ENCODE measurements at regions not wholly inside any gene's neighbourhood (a gene's known extent, or its start where the extent isn't known, plus 50 kb on each side); places are given as distances from the start of the nearest gene placed in this dataset.

DNA sequence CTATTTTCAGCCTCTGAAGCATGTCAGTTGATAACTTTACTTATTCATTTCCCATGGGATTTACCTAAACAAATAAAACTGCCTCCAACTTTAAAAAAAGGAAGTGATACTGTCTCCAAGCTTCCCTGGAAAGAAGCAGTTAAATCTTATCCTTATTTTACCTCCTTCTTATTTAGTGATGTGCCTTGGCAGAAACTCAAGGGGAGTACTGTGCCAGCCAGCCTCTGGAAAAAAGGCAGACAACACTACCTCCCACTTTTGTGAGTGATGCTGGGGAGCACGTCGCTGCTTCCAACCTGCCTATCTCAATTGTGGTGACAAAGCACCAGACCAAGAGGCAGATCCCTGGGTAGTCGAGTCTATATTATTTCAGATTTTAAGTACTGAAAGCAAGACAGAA is 765.6 kb downstream of the DIAPH3 start:
- H3K27ac Mint-ChIP-seq (ENCODE audit: unreplicated experiment) = no peak overlapping the region
- Histone ChIP-seq H3K4me3 (ENCODE audit: insufficient read depth, low read depth, low read length) (no peak overlapping the region), H3K79me2 (ENCODE audit: insufficient read depth, low read length) (no peaks in the 10 kb centered on the region), H3K9me3 (ENCODE audit: insufficient read depth, low read depth, low read length) (no peaks in the 10 kb centered on the region), H3K4me2 (ENCODE audit: low read length) (no peak overlapping the region), H4K20me1 (ENCODE audit: insufficient read depth, low read length) (no peaks in the 10 kb centered on the region), H2AFZ (ENCODE audit: low read depth, low read length) (no peak overlapping the region), H3K27me3 (ENCODE audit: insufficient read depth, low read length) (no peaks in the 10 kb centered on the region), H3K27ac (ENCODE audit: low read depth, low read length) (no peak overlapping the region), H3K9ac (ENCODE audit: low read length) (no peak overlapping the region), H3K4me1 (ENCODE audit: insufficient read depth, low read length) (no peaks in the 10 kb centered on the region), H3K36me3 (ENCODE audit: insufficient read depth, low read length) (no peaks in the 10 kb centered on the region)
- TF ChIP-seq, protein P1, sequence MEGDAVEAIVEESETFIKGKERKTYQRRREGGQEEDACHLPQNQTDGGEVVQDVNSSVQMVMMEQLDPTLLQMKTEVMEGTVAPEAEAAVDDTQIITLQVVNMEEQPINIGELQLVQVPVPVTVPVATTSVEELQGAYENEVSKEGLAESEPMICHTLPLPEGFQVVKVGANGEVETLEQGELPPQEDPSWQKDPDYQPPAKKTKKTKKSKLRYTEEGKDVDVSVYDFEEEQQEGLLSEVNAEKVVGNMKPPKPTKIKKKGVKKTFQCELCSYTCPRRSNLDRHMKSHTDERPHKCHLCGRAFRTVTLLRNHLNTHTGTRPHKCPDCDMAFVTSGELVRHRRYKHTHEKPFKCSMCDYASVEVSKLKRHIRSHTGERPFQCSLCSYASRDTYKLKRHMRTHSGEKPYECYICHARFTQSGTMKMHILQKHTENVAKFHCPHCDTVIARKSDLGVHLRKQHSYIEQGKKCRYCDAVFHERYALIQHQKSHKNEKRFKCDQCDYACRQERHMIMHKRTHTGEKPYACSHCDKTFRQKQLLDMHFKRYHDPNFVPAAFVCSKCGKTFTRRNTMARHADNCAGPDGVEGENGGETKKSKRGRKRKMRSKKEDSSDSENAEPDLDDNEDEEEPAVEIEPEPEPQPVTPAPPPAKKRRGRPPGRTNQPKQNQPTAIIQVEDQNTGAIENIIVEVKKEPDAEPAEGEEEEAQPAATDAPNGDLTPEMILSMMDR (IDR thresholded peaks at IDR 0.05; ENCODE audit: insufficient read depth, low read depth, low read length) = no peak
- no peak for TF ChIP-seq EZH2 (IDR thresholded peaks at IDR 0.05; ENCODE audit: insufficient read depth, low read length)
- no peak for FAIRE-seq
- no peaks in the 10 kb centered on the region for H3K9me3 Mint-ChIP-seq (ENCODE audit: unreplicated experiment)
- no peak overlapping the region for H3K4me3 Mint-ChIP-seq (ENCODE audit: unreplicated experiment)
- no peaks in the 10 kb centered on the region for H3K27me3 Mint-ChIP-seq (ENCODE audit: low read depth, unreplicated experiment)
- H3K36me3 Mint-ChIP-seq (ENCODE audit: low read depth, unreplicated experiment) = no peaks in the 10 kb centered on the region
- no peak for DNase-seq (ENCODE audit: low read depth)
- H3K4me1 Mint-ChIP-seq (ENCODE audit: low read depth, unreplicated experiment) = no peaks in the 10 kb centered on the region

DNA sequence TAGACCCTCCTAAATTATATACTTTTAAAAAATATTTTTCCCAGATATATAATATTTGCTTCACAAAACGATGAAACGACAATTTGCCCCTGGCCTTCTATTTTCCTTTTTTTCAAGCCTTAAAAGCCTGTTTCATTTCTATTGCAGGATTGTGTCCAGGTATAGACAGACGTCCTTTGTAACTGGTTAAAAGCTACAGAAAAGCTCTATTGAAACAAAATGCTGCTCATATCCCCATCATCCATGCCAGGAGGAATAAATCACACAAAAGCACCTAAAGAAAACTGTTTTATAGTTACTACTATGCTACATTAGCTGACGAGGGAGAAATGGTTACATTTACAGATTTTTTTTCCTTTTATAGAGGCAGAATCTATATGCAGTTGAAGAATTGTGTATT is 765.1 kb downstream of the DIAPH3 start:
- no peak for FAIRE-seq
- Histone ChIP-seq H3K36me3 (ENCODE audit: insufficient read depth, low read length) (no peaks in the 10 kb centered on the region), H3K27ac (ENCODE audit: low read depth, low read length) (no peak overlapping the region), H3K9ac (ENCODE audit: low read length) (no peak overlapping the region), H4K20me1 (ENCODE audit: insufficient read depth, low read length) (no peaks in the 10 kb centered on the region), H3K4me2 (ENCODE audit: low read length) (no peak overlapping the region), H3K79me2 (ENCODE audit: insufficient read depth, low read length) (no peaks in the 10 kb centered on the region), H2AFZ (ENCODE audit: low read depth, low read length) (no peak overlapping the region), H3K4me3 (ENCODE audit: insufficient read depth, low read depth, low read length) (no peak overlapping the region), H3K9me3 (ENCODE audit: insufficient read depth, low read depth, low read length) (no peaks in the 10 kb centered on the region), H3K27me3 (ENCODE audit: insufficient read depth, low read length) (no peaks in the 10 kb centered on the region), H3K4me1 (ENCODE audit: insufficient read depth, low read length) (no peaks in the 10 kb centered on the region)
- Mint-ChIP-seq H3K27me3 (ENCODE audit: low read depth, unreplicated experiment) (no peaks in the 10 kb centered on the region), H3K9me3 (ENCODE audit: unreplicated experiment) (no peaks in the 10 kb centered on the region), H3K27ac (ENCODE audit: unreplicated experiment) (no peak overlapping the region), H3K36me3 (ENCODE audit: low read depth, unreplicated experiment) (no peaks in the 10 kb centered on the region), H3K4me3 (ENCODE audit: unreplicated experiment) (no peak overlapping the region), H3K4me1 (ENCODE audit: low read depth, unreplicated experiment) (no peaks in the 10 kb centered on the region)
- DNase-seq (ENCODE audit: low read depth) = no peak
- no peak for TF ChIP-seq EZH2 (IDR thresholded peaks at IDR 0.05; ENCODE audit: insufficient read depth, low read length)
- TF ChIP-seq, protein P1 (IDR thresholded peaks at IDR 0.05; ENCODE audit: insufficient read depth, low read depth, low read length) = no peak

DNA sequence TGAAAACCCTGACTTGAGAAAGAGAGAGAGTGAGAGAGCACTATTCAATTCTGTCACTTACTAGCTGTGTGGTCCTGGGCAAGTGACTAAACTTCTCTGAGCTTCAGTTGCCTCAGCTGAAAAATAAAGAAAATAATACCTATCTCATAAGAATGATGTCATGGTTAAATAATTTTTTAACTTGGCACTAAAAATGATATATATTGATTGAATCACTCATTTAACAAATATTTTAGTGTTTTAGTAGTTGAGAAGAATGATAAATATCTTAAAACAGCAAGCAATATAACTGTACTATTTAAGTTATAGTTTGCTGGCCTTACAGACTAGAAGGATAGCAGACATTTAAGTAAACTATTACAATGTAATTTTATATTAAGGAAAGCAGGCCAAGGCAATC is 764.2 kb downstream of the DIAPH3 start:
- no peaks in the 10 kb centered on the region for H3K36me3 Mint-ChIP-seq (ENCODE audit: low read depth, unreplicated experiment)
- H3K27me3 Mint-ChIP-seq (ENCODE audit: low read depth, unreplicated experiment) = no peaks in the 10 kb centered on the region
- Histone ChIP-seq H3K36me3 (ENCODE audit: insufficient read depth, low read length) (no peaks in the 10 kb centered on the region), H3K9ac (ENCODE audit: low read length) (no peak overlapping the region), H3K27me3 (ENCODE audit: insufficient read depth, low read length) (no peaks in the 10 kb centered on the region), H3K4me1 (ENCODE audit: insufficient read depth, low read length) (no peaks in the 10 kb centered on the region), H3K9me3 (ENCODE audit: insufficient read depth, low read depth, low read length) (no peaks in the 10 kb centered on the region), H3K4me3 (ENCODE audit: insufficient read depth, low read depth, low read length) (no peak overlapping the region), H3K79me2 (ENCODE audit: insufficient read depth, low read length) (no peaks in the 10 kb centered on the region), H2AFZ (ENCODE audit: low read depth, low read length) (no peak overlapping the region), H3K27ac (ENCODE audit: low read depth, low read length) (no peak overlapping the region), H4K20me1 (ENCODE audit: insufficient read depth, low read length) (no peaks in the 10 kb centered on the region), H3K4me2 (ENCODE audit: low read length) (no peak overlapping the region)
- H3K4me1 Mint-ChIP-seq (ENCODE audit: low read depth, unreplicated experiment) = no peaks in the 10 kb centered on the region
- no peak overlapping the region for H3K27ac Mint-ChIP-seq (ENCODE audit: unreplicated experiment)
- TF ChIP-seq, protein P1 (IDR thresholded peaks at IDR 0.05; ENCODE audit: insufficient read depth, low read depth, low read length) = no peak
- no peak for TF ChIP-seq EZH2 (IDR thresholded peaks at IDR 0.05; ENCODE audit: insufficient read depth, low read length)
- H3K4me3 Mint-ChIP-seq (ENCODE audit: unreplicated experiment) = no peak overlapping the region
- FAIRE-seq (no peak), DNase-seq (ENCODE audit: low read depth) (no peak)
- H3K9me3 Mint-ChIP-seq (ENCODE audit: unreplicated experiment) = no peaks in the 10 kb centered on the region
